GM19023 (cell line): ENCODE measurements at regions not wholly inside any gene's neighbourhood (a gene's known extent, or its start where the extent isn't known, plus 50 kb on each side); places are given as distances from the start of the nearest gene placed in this dataset.
"Not testable (repeated sequence)": the region's sequence is repeated elsewhere in the genome, so short reads cannot be mapped to it uniquely, and the experiment has no call there.

Experiments used
- ATAC-seq: cut with Tn5 transposase; IDR thresholded peaks from one replicate; pipeline ENCODE4 v1.9.1; 2021; ENCODE audit warnings: mild to moderate bottlenecking, moderate library complexity; ENCODE audit not compliant: unreplicated experiment

- no peak for ATAC-seq
Measured at GRCh38 chr18:28511413-28511821, 334.5 kb upstream of the CDH2 start.

GRCh38 chr18:28510210-28510609 lies 333.3 kb upstream of the CDH2 start:
- no peak for ATAC-seq

- ATAC-seq: no peak
Measured at GRCh38 chr18:28504066-28504465, 327.1 kb upstream of the CDH2 start.

GRCh38 chr18:28494151-28494550 lies 317.2 kb upstream of the CDH2 start:
- no peak for ATAC-seq

GRCh38 chr18:28485918-28486317 lies 309.0 kb upstream of the CDH2 start:
- ATAC-seq: no peak

GRCh38 chr18:28485210-28485801 lies 308.4 kb upstream of the CDH2 start:
- ATAC-seq: no peak

GRCh38 chr18:28478531-28478930 lies 301.6 kb upstream of the CDH2 start:
- ATAC-seq: no peak

GRCh38 chr18:28476302-28476701 lies 299.4 kb upstream of the CDH2 start:
- ATAC-seq: no peak

GRCh38 chr18:28469946-28470345 lies 293.0 kb upstream of the CDH2 start:
- ATAC-seq: no peak

GRCh38 chr18:28468901-28469300 lies 292.0 kb upstream of the CDH2 start:
- no peak for ATAC-seq

GRCh38 chr18:28466204-28466603 lies 289.3 kb upstream of the CDH2 start:
- ATAC-seq: no peak

- ATAC-seq: no peak
Measured at GRCh38 chr18:28459587-28459986, 282.7 kb upstream of the CDH2 start.

- ATAC-seq: no peak
Measured at GRCh38 chr18:28458751-28459150, 281.8 kb upstream of the CDH2 start.

GRCh38 chr18:28457784-28458183 lies 280.9 kb upstream of the CDH2 start:
- ATAC-seq: no peak

- ATAC-seq: no peak
Measured at GRCh38 chr18:28455971-28456370, 279.0 kb upstream of the CDH2 start.

- ATAC-seq: no peak
Measured at GRCh38 chr18:28439870-28440269, 262.9 kb upstream of the CDH2 start.

GRCh38 chr18:28438381-28438780 lies 261.5 kb upstream of the CDH2 start:
- ATAC-seq: no peak

GRCh38 chr18:28432339-28432738 lies 255.4 kb upstream of the CDH2 start:
- no peak for ATAC-seq

- no peak for ATAC-seq
Measured at GRCh38 chr18:28425886-28426285, 249.0 kb upstream of the CDH2 start.

- ATAC-seq: no peak
Measured at GRCh38 chr18:28422577-28422976, 245.6 kb upstream of the CDH2 start.

- ATAC-seq: not testable (repeated sequence)
Measured at GRCh38 chr18:28421950-28422349, 245.0 kb upstream of the CDH2 start.

- ATAC-seq: no peak
Measured at GRCh38 chr18:28412521-28412920, 235.6 kb upstream of the CDH2 start.

GRCh38 chr18:28411806-28412205 lies 234.9 kb upstream of the CDH2 start:
- ATAC-seq: no peak
